WTC11 (cell line): ENCODE measurements at regions not wholly inside any gene's neighbourhood (a gene's known extent, or its start where the extent isn't known, plus 50 kb on each side); places are given as distances from the start of the nearest gene placed in this dataset.

ENCODE experiments used
- ATAC-seq: fragments of 200-7000 bp; cut with Tn5 transposase; 2 replicates; pipeline ENCODE4 v1.10.0; 2021; ENCODE audit warnings: mild to moderate bottlenecking, moderate library complexity
- CTCF ChIA-PET: fragments of 300-600 bp; sonication (Branson Sonifier 250); formaldehyde crosslinking; loops from one replicate; lab custom pipeline; 2021; ENCODE audit warnings: antibody characterized with exemption; lab: Charles Lee
- POLR2A ChIA-PET: fragments of 350-600 bp; sonication (Branson Sonifier 250); formaldehyde crosslinking; loops from one replicate; lab custom pipeline; 2021; ENCODE audit warnings: antibody characterized with exemption; lab: Charles Lee
- DNase-seq: peaks from one replicate; pipeline ENCODE4 v3.0.0; 2021; ENCODE audit warnings: low spot score
- H3K27ac Mint-ChIP-seq: 2 replicates; pipeline ENCODE4 v1.8.0; 2021; ENCODE audit warnings: mixed read lengths
- H3K27me3 Mint-ChIP-seq: 2 replicates; pipeline ENCODE4 v1.8.0; 2021; ENCODE audit warnings: low read depth, mild to moderate bottlenecking, moderate library complexity, mixed read lengths
- H3K36me3 Mint-ChIP-seq: 2 replicates; pipeline ENCODE4 v1.8.0; 2021; ENCODE audit warnings: mixed read lengths
- H3K4me1 Mint-ChIP-seq: 2 replicates; pipeline ENCODE4 v1.8.0; 2022; ENCODE audit warnings: mixed read lengths
- H3K4me3 Mint-ChIP-seq: 2 replicates; pipeline ENCODE4 v1.8.0; 2021; ENCODE audit warnings: mild to moderate bottlenecking, moderate library complexity, mixed read lengths
- H3K9me3 Mint-ChIP-seq: 2 replicates; pipeline ENCODE4 v1.8.0; 2021; ENCODE audit warnings: mixed read lengths
- ATF3 ChIP-seq: sonication (generic); formaldehyde crosslinking; conservative IDR thresholded peaks from 2 replicates; pipeline ENCODE4 v1.8.1; 2022; ENCODE audit warnings: mild to moderate bottlenecking, missing genetic modification reagents
- CTCF ChIP-seq: fragments of 200-600 bp; IDR thresholded peaks from 2 replicates; pipeline ENCODE4 v1.8.0; 2022; ENCODE audit warnings: antibody characterized with exemption
- E2F1 ChIP-seq: sonication (generic); formaldehyde crosslinking; IDR thresholded peaks from 2 replicates; pipeline ENCODE4 v1.8.0; 2022; ENCODE audit warnings: mild to moderate bottlenecking, missing genetic modification reagents
- EMX1 ChIP-seq: fragments of 250-450 bp; sonication (Bioruptor Pico); IDR thresholded peaks from 2 replicates; pipeline ENCODE4 v1.8.0; 2021; ENCODE audit warnings: mild to moderate bottlenecking
- ERG ChIP-seq: fragments of 250-450 bp; sonication (Bioruptor Pico); IDR thresholded peaks from 2 replicates; pipeline ENCODE4 v1.8.0; 2021; ENCODE audit warnings: mild to moderate bottlenecking
- FOXJ3 ChIP-seq: sonication (generic); formaldehyde crosslinking; IDR thresholded peaks from 2 replicates; pipeline ENCODE4 v1.9.0; 2021; ENCODE audit warnings: missing genetic modification reagents, mild to moderate bottlenecking, borderline replicate concordance
- FOXP1 ChIP-seq: sonication (generic); formaldehyde crosslinking; IDR thresholded peaks from 2 replicates; pipeline ENCODE4 v1.8.0; 2022; ENCODE audit warnings: missing genetic modification reagents, mild to moderate bottlenecking, moderate library complexity, borderline replicate concordance
- FOXP4 ChIP-seq: sonication (generic); formaldehyde crosslinking; IDR thresholded peaks from 2 replicates; pipeline ENCODE4 v1.8.0; 2022; ENCODE audit warnings: mild to moderate bottlenecking, missing genetic modification reagents
- IRF1 ChIP-seq: sonication (generic); formaldehyde crosslinking; IDR thresholded peaks from 2 replicates; pipeline ENCODE4 v1.8.0; 2023; ENCODE audit warnings: missing genetic modification reagents
- IRF2 ChIP-seq: sonication (generic); formaldehyde crosslinking; IDR thresholded peaks from 2 replicates; pipeline ENCODE4 v1.8.0; 2022; ENCODE audit warnings: low read depth, missing genetic modification reagents, borderline replicate concordance
- JUN ChIP-seq: sonication (generic); formaldehyde crosslinking; IDR thresholded peaks from 2 replicates; pipeline ENCODE4 v1.8.0; 2023; ENCODE audit warnings: mild to moderate bottlenecking, missing genetic modification reagents
- MAX ChIP-seq: sonication (generic); formaldehyde crosslinking; IDR thresholded peaks from 2 replicates; pipeline ENCODE4 v1.8.0; 2022; ENCODE audit warnings: mild to moderate bottlenecking, missing genetic modification reagents
- MXD4 ChIP-seq: fragments of 250-450 bp; sonication (Bioruptor Pico); IDR thresholded peaks from 2 replicates; pipeline ENCODE4 v1.8.0; 2021; ENCODE audit warnings: mild to moderate bottlenecking, moderate library complexity, borderline replicate concordance
- MYBL2 ChIP-seq: sonication (generic); formaldehyde crosslinking; IDR thresholded peaks from 2 replicates; pipeline ENCODE4 v1.8.1; 2023; ENCODE audit warnings: mild to moderate bottlenecking, moderate library complexity, missing genetic modification reagents
- NFATC4 ChIP-seq: fragments of 250-450 bp; sonication (Bioruptor Pico); IDR thresholded peaks from 2 replicates; pipeline ENCODE4 v1.9.0; 2021; ENCODE audit warnings: mild to moderate bottlenecking
- NFE2L1 ChIP-seq: sonication (generic); formaldehyde crosslinking; IDR thresholded peaks from 2 replicates; pipeline ENCODE4 v1.8.1; 2023; ENCODE audit warnings: missing genetic modification reagents
- NR2C2 ChIP-seq: sonication (generic); formaldehyde crosslinking; IDR thresholded peaks from 2 replicates; pipeline ENCODE4 v1.8.0; 2022; ENCODE audit warnings: mild to moderate bottlenecking, missing genetic modification reagents
- PREB ChIP-seq: sonication (generic); formaldehyde crosslinking; IDR thresholded peaks from 2 replicates; pipeline ENCODE4 v1.8.1; 2022; ENCODE audit warnings: mild to moderate bottlenecking, missing genetic modification reagents, moderate library complexity, borderline replicate concordance
- PRRX2 ChIP-seq: fragments of 250-450 bp; sonication (Bioruptor Pico); IDR thresholded peaks from 2 replicates; pipeline ENCODE4 v1.8.0; 2021; ENCODE audit warnings: mild to moderate bottlenecking
- SMAD3 ChIP-seq: sonication (generic); formaldehyde crosslinking; IDR thresholded peaks from 2 replicates; pipeline ENCODE4 v1.8.0; 2022; ENCODE audit warnings: missing genetic modification reagents, mild to moderate bottlenecking, borderline replicate concordance
- SOX15 ChIP-seq: fragments of 250-450 bp; sonication (Bioruptor Pico); IDR thresholded peaks from 2 replicates; pipeline ENCODE4 v1.9.0; 2021; ENCODE audit warnings: mild to moderate bottlenecking
- SP1 ChIP-seq: sonication (generic); formaldehyde crosslinking; conservative IDR thresholded peaks from 2 replicates; pipeline ENCODE4 v1.8.1; 2022; ENCODE audit warnings: missing genetic modification reagents
- ZBTB43 ChIP-seq: sonication (generic); formaldehyde crosslinking; IDR thresholded peaks from 2 replicates; pipeline ENCODE4 v1.8.1; 2023; ENCODE audit warnings: mild to moderate bottlenecking, missing genetic modification reagents
- ZMAT4 ChIP-seq: fragments of 250-450 bp; sonication (Bioruptor Pico); IDR thresholded peaks from 2 replicates; pipeline ENCODE4 v1.9.0; 2021; ENCODE audit warnings: mild to moderate bottlenecking
- ZNF317 ChIP-seq: sonication (generic); formaldehyde crosslinking; IDR thresholded peaks from 2 replicates; pipeline ENCODE4 v1.8.1; 2023; ENCODE audit warnings: low read depth, mild to moderate bottlenecking, moderate library complexity, missing genetic modification reagents, borderline replicate concordance

GRCh38 chr11:116215471-116216113, 557.2 kb downstream of the BUD13 start:
- H3K4me1 Mint-ChIP-seq, result peaks cover 7% of the 10 kb centered on the region
- peaks cover 12% of the 10 kb centered on the region for H3K36me3 Mint-ChIP-seq
- TF ChIP-seq PREB (CRISPR knock-in tag) (no peak), ZMAT4 (no peak), ZNF317 (no peak), MXD4 (CRISPR knock-in tag) (no peak), CTCF (peak; percentile 48), NFATC4 (CRISPR knock-in tag) (no peak)
- CTCF ChIA-PET, result interaction anchor here (0.6 to 4.0 kb wide), 56 partner anchors 9 to 1441 kb away, joined by 3 to 70 read pairs (median 5); no protein-coding TSS in a partner anchor
- ATAC-seq, result peak; percentile 94
- H3K27me3 Mint-ChIP-seq, result no peaks in the 10 kb centered on the region
- POLR2A ChIA-PET, result no interaction called here
- peak; percentile 65 for DNase-seq
- peaks cover 21% of the 10 kb centered on the region for H3K9me3 Mint-ChIP-seq
- no peak overlapping the region for H3K4me3 Mint-ChIP-seq
- no peak overlapping the region for H3K27ac Mint-ChIP-seq

GRCh38 chr11:116211147-116211546, 561.6 kb downstream of the BUD13 start:
- ChIA-PET POLR2A (no interaction called here), CTCF (interaction anchor here (1.2 kb wide), 2 partner anchors 13 to 40 kb away, joined by 4 to 5 read pairs; no protein-coding TSS in a partner anchor)
- TF ChIP-seq FOXP1 (CRISPR knock-in tag) (no peak), SOX15 (CRISPR knock-in tag) (no peak), SMAD3 (CRISPR knock-in tag) (no peak), IRF2 (CRISPR knock-in tag) (no peak), MAX (CRISPR knock-in tag) (no peak), E2F1 (CRISPR knock-in tag) (no peak), ATF3 (CRISPR knock-in tag) (no peak), MYBL2 (CRISPR knock-in tag) (no peak), NFE2L1 (no peak), ZBTB43 (CRISPR knock-in tag) (no peak), ERG (CRISPR knock-in tag) (no peak), FOXP4 (CRISPR knock-in tag) (no peak), JUN (CRISPR knock-in tag) (no peak), NR2C2 (CRISPR knock-in tag) (no peak), FOXJ3 (no peak), PRRX2 (CRISPR knock-in tag) (no peak), SP1 (CRISPR knock-in tag) (no peak), IRF1 (CRISPR knock-in tag) (no peak), EMX1 (CRISPR knock-in tag) (no peak)
- no peak overlapping the region for H3K4me3 Mint-ChIP-seq
- peaks cover 7% of the 10 kb centered on the region for H3K4me1 Mint-ChIP-seq
- no peaks in the 10 kb centered on the region for H3K9me3 Mint-ChIP-seq
- DNase-seq (no peak), ATAC-seq (no peak)
- H3K27ac Mint-ChIP-seq, result no peak overlapping the region
- no peaks in the 10 kb centered on the region for H3K36me3 Mint-ChIP-seq
- H3K27me3 Mint-ChIP-seq, result no peaks in the 10 kb centered on the region
